Keratinocyte (primary cell): ENCODE measurements at regions not wholly inside any gene's neighbourhood (a gene's known extent, or its start where the extent isn't known, plus 50 kb on each side); places are given as distances from the start of the nearest gene placed in this dataset.

Experiments
- CTCF ChIP-seq, 3 experiments: IDR thresholded peaks in 1 of 3; conservative IDR thresholded peaks in 1 of 3; optimal IDR thresholded peaks in 1 of 3; 2 replicates in 2 of 3; 3 replicates in 1 of 3; pipeline versions ENCODE3 to v1.5.1; 2011; ENCODE audit warnings: low read length in 3 of 3, mild to moderate bottlenecking in 3 of 3, moderate library complexity in 2 of 3, control low read depth in 1 of 3, inconsistent platforms in 1 of 3; ENCODE audit not compliant: insufficient read depth in 2 of 3; ENCODE audit errors: extremely low read depth in 1 of 3
- EZH2 ChIP-seq: IDR thresholded peaks from one replicate; pipeline ENCODE4 v1.6.1; 2012; ENCODE audit warnings: inconsistent platforms, mild to moderate bottlenecking, low read length, moderate library complexity

- TF ChIP-seq CTCF (optimal IDR thresholded peaks at IDR 0.05 in 1 of 3, IDR thresholded peaks at IDR 0.05 in 1 of 3, conservative IDR thresholded peaks at IDR 0.05 in 1 of 3; ENCODE audit: extremely low read depth in 1 of 3, insufficient read depth in 2 of 3, low read length in 3 of 3): peak in 1 of 3 experiments; percentile 19
- no peak for TF ChIP-seq EZH2
Measured at GRCh38 chr2:4992226-4992625, 700.0 kb upstream of the SOX11 start.
